ENCODE measurements at regions not wholly inside any gene's neighbourhood (a gene's known extent, or its start where the extent isn't known, plus 50 kb on each side); places are given as distances from the start of the nearest gene placed in this dataset.
"Not testable (repeated sequence)": the region's sequence is repeated elsewhere in the genome, so short reads cannot be mapped to it uniquely, and the experiment has no call there.

GRCh38 chr17:33986088-33986487 lies 269.0 kb upstream of the CCL2 start:
- DNase-seq, result no peak

DNA sequence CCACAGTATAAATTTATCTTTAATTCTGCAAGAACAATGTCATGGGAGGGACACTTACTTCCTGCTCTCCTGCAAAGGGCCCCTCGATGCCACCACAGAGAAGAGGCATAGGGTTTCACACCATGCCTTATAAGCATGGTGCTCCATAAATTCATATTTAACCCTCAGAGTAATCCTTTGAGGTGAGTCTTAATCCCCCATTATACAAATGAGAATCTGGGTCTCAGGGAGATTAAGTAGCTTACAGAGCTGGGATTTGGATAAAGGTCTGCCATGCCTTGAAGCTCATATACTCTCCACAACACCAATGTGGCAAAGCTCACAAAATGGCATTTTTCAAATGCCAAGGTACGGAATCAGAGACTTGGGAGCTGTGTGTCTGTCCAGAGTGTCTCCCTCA lies 268.5 kb upstream of the CCL2 start:
- DNase-seq, result no peak

GRCh38 chr17:33987162-33987561 lies 267.9 kb upstream of the CCL2 start:
- no peak for DNase-seq

DNA sequence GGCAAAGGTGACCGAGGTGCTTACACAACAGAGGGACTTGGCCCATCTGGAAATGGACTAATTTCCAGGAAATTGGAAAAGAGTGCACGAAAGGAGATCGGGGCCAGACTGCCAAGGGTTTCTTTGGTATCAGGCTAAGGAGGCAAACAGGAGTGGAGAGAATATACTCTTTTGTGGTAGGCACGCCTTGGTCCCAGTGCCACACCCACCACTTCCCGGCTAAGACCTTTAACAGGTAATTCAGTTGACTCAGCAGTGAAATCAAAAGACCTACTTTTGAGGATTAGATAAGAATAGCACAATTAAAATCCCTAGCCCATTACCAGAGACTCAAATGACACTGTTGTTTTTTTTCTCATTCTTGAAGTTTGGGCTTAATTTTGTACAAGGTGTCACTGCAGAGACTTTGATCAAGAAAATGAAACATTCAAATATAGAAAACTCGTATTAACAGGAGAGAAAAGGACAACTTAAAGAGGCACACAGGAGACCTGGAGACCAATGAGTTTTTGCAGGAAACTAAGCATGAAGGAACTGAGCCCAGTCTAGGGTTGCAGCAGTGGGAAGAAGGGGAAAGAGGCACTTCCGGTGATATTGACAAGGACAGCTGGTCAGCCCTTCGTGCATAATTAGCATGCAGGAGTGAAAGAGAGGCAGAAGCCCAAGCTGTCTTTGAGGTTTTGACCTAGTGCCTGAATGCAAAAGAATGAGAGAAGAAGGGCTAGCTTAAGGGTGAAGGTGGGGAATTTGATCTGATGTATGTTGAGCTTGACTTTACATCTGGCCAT lies 265.5 kb upstream of the CCL2 start:
- DNase-seq, result no peak

DNA sequence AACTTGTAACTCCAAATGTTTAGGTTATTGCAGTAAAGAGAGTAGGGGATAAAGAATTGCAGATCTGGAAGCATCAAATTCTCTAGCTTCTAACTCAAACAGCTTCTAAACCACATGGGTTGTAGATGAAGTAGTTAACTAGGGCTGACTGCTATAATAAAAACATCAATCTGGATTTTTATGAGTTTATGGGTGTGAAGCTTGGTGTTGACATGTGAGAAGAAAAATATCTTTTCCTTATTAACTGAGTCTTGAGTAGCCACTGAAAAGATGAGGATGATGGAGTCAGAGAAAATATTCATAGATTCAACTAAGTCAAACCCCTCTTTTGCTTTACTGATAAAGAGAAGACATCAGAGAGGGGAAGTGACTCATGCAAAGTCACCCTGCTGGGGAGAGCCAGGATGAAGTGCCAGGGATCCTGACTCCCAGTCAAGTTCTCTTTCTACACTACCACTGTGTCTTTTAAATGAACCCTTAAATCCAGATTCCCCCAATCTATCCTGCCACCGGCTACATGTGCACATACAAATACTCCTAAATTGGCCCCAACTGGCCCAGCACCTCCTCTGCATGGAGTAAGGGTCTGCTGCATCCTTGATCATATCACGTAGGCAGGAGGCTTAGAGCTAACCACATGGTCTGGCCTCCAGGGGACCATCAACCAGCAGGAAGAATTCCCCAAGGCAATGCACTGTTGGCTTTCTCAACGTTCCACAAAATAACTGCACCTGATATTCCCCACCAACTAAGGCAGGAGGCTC lies 264.0 kb upstream of the CCL2 start:
- no peak for DNase-seq

- no peak for DNase-seq
These were observed 263.0 kb upstream of the CCL2 start for GRCh38 chr17:33992113-33992512.

DNA sequence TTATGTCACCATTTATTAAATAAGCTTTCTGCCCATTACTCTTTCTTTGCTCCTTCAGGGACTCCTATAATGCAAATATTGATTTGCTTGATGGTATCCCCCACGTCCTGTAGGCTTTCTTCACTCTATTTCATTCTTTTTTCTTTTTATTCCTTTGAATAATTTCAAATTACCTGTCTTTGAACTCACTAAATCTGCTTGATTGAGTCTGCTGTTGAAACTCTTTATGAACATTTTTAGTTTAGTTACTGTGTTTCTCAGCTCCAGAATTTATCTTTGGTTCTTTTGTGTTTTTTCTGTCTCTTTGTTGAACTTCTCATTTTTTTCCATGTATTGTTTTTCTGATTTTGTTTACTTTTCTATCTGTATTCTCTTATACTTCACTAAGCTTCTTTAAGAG lies 254.4 kb upstream of the CCL2 start:
- DNase-seq, result no peak

- DNase-seq, result no peak
These were observed 253.8 kb upstream of the CCL2 start for GRCh38 chr17:34001246-34001645.

- no peak for DNase-seq
These were observed 249.0 kb upstream of the CCL2 start for GRCh38 chr17:34006126-34006525.

DNA sequence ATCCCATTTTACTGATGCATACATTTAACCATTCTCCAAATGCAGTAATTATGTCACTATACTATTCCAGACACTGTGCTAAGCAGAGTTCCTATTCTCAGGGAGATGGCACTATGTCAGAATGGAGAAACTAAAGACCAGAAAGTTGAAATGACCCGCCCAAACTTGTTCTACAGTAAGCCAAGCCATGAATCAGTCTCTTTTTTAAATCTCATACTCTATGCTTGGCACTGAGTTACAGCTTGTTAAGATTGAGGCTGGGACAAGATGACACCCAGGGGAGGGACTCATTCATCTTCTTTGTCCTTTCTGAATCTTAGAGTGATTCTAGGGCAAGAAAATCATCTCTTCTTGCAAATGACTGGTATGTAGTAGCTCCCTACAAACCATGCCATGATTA lies 247.0 kb upstream of the CCL2 start:
- DNase-seq, result no peak

DNA sequence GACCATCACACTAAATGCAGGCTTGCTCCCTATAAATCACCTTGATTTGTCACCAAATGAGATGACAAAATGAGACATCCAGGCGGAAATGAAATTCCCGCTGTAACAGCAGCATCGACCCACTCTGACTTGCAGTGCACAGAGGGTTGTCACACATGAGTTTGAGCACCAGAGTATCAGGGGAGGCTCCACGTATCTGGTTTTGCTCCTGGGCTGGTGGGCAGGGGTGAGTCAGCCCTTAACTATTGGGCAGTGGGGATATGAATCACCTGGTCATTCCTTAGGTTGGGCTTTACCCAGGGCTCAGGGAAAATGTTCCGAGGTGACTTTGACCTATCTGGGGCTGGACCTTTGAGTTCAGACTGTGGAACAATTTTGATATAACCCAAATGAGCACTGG lies 245.2 kb upstream of the CCL2 start:
- DNase-seq, result no peak

GRCh38 chr17:34010534-34010933 lies 244.6 kb upstream of the CCL2 start:
- DNase-seq, result no peak

GRCh38 chr17:34011599-34011998 lies 243.5 kb upstream of the CCL2 start:
- DNase-seq, result no peak

GRCh38 chr17:34012709-34013375 lies 242.2 kb upstream of the CCL2 start:
- DNase-seq, result no peak

- DNase-seq, result no peak
These were observed 239.8 kb upstream of the CCL2 start for GRCh38 chr17:34015253-34015652.

GRCh38 chr17:34024386-34024785 lies 230.7 kb upstream of the CCL2 start:
- no peak for DNase-seq

DNA sequence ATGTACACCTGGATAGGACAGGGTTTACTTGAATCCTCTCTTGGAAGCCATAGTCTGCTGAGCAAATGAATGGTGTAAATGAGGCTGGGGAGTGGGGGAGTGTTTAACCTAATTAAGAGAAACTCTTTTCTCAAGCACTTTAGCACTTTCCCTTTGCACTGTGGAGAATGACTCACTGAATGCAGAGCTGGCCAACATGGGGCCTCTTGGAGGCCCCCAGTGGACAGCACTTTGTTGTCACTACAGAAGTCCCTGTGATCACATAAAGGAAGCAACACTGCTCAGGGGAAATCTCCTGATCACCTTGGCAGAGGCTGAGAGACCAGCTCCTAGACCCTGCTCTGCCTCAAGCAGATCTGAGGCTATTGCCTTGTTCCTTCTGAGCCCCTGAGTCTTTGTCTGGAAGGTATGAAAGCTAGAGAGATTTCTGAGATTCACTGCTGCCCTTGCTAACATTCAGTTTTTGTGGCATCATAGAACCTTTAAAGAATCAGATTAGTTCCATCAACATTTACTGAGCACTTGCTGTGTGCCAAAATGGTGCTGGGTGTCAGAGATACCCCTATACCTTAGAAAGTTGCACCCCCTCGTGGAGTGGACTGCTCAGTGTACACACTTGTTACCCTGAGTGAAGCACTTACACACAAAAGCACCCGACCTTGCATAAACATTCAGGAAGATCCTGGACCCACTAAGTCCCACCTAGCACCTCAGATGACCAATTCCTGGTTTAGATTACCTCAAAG lies 230.1 kb upstream of the CCL2 start:
- DNase-seq, result no peak

- not testable (repeated sequence) for DNase-seq
These were observed 224.5 kb upstream of the CCL2 start for GRCh38 chr17:34030601-34031000.

- not testable (repeated sequence) for DNase-seq
These were observed 222.8 kb upstream of the CCL2 start for GRCh38 chr17:34032305-34032704.

DNA sequence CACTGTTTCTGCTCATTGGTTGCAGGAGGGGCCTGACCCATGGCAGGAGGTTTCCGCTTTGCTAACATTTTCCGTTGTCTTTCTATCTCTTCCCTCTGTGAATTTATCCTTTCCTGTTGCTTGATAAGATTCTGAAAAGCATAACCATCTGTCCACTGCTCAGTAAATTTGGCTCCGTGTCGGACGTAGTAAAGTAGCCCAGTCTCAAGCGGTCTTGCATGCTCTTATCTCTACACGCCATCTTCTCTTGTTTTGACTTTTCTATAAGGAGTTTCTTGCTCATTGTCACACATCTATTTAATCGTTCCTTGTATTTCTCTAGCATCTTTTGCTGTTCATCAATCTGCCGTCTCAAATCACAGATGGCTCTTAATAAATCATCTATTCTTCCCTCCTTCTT lies 216.3 kb upstream of the CCL2 start:
- not testable (repeated sequence) for DNase-seq

DNA sequence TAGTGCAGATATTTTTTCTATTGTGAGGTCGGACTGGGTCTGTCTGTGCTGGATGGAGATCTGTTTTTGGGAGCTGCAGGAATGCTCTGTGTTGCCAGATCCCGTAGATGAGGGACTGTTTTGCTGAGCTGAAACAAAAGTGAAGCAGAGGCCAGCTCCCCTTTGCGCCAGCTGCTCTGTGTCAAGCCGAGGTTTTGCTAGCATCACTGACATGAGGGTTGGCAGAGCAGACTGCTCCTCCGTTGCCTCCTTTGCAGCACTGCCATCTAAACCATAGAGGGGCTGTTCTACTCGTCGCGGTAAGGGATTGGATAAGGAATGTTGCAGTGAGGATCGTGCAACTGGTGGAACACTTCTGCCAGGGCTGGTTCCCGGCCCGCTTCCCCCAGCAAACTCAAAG lies 215.9 kb upstream of the CCL2 start:
- DNase-seq, result not testable (repeated sequence)

DNA sequence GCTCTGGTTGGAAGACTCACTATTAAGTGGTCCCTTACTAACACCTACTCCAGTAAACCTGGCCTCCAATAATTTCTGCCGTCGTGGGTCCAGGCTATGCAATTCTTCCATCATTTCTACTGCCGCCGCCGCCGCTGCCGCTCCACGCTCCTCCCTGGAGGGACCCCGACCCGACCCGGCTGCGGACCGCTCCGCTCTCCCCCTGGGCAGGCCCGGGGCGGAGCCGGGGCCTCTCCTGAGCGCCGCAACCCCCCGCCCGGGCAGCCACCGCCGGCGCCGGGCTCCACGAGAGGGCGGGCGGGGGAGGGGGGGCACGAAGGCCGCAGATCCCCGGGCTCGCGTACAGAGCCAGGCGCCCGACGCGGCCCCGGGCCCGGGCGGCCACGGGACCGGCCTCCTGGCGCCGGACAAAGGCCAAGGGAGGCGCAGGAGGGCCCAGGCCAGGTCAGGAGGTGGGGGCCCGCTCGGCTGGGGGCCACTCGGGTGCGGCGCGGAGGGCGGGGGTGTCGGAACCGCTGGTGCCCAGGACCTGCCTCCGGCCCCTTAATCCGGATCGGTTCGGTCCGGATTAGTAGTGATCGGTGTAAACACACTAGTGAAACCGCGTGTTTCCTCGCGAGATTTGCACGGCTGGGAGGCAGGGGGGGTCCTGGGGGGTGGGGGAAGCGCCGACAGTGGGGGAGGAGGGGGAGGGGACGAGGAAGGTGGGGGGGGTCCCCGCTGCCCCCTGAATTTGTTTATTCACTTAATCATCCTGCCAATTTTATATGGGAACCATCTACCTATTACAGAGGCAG lies 215.1 kb upstream of the CCL2 start:
- DNase-seq, result not testable (repeated sequence)
